ENCODE measurements at regions not wholly inside any gene's neighbourhood (a gene's known extent, or its start where the extent isn't known, plus 50 kb on each side); places are given as distances from the start of the nearest gene placed in this dataset.
A peak's percentile ranks its signal among the peaks of the same experiment; 100 is the strongest.

DNA sequence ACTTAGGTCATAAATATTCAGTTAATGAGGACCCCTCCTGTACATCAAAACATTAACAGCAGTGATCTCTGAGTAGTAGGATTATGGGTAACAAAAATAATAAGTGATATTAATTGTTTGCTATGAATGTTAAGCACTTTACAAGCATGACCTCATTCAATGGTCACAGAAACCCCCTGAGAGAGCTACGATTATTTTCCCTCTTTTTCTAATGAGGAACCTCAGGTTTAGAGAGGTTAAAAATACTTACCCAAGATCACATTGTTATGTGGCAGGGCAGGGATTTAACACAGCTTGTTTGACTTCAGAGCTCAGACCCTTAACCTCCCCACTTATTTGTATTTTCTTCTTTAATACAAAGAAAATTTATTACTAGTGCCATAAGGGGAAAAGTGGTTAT lies 228.2 kb downstream of the TBL1XR1 start:
- no peak for DNase-seq (ENCODE audit: low read depth in 2 of 2)

DNA sequence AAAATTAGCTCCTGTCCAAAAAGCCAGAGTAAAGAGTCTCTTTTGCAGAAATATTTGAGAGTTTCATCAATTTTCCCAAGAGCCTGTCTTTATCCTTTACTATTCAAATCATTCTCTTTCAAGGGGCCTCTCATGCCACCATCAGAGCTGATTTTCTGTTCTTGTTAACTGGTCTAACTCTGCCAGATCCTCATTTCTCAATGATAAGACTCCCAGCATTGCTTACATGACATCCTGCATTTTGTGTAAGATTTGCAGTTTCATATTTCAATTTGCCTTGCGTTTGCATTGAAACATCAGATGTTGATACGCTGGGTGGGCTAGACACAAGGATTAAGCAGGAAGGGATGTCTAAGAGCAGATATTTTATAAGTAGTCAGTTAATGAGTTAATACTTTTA lies 228.7 kb downstream of the TBL1XR1 start:
- no peak for DNase-seq (ENCODE audit: low read depth in 2 of 2)

DNA sequence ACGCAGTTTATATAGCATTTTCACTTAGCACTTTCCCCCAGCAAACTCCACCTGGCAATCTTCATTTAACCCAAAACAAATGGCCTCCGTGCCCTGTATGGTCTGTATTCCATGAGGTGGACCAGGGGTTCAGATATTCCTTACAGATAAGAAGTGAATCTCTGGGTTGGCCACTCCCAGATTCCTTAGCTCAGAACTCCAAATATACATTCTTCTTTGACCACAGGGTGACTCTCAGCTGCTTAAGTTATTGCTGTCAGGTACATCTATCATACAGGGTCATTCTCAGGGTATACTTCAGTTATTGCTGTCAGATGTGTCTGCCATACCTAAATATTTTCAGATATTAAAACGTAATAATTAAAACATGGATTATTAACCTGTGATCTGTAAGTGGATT lies 229.8 kb downstream of the TBL1XR1 start:
- DNase-seq (ENCODE audit: low read depth in 2 of 2): no peak

DNA sequence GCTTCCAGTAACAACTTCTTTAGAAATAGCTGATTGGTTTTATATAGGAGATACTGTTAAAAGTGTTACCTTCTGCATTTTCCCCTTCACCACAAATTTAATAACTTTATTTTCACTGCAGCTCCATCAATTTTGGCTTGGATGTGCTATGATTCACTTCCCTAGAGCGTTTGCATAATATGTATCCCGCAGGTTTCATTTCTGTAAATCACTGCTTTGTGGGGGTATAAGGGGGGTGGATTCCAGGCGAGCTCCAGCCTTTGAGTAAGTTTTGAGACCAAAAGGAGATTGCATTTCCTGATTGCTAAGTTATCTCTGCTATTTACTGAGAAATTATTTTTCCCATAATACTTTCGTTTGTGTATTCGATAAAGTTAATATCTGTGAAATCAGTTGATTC lies 232.6 kb downstream of the TBL1XR1 start:
- no peak for DNase-seq (ENCODE audit: low read depth in 2 of 2)

DNA sequence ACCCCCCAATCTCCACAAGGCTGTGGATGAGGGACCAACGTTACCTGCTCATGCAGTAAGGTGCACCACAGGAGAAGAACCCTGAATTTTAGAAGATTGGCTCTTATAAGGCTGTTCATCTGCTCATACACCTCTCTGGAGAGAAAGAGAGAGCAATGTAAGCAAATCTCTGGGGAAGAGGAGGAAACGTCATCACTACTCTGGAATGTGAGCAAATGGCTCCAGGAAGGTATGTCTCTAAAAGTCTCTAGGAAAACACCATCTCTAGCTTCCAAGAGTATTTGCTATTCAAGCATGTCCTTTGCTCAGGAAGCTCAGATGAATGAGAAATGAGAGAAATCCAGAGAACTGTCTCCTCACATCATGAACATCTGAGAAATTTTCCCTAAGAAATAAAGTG lies 235.4 kb downstream of the TBL1XR1 start:
- no peak for DNase-seq (ENCODE audit: low read depth in 2 of 2)

DNA sequence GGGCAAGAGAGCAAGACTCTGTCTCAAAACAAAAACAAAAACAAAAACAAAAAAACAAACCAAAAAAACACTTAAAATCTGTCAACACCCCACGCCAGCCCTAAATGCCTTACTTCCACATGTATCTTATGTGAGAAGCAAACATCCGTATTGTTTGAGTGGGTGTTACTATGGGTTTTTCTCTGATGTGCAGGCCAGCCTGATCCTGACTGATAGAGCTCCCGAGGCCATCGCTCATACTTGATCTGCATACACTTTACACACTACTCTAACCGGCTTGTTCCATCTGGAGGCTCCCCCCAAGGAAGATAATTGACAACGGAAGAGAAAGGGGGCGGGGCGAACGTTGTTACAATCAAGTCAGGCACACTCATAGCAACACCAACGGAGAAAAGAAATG lies 237.4 kb downstream of the TBL1XR1 start:
- DNase-seq (ENCODE audit: low read depth in 2 of 2): no peak

DNA sequence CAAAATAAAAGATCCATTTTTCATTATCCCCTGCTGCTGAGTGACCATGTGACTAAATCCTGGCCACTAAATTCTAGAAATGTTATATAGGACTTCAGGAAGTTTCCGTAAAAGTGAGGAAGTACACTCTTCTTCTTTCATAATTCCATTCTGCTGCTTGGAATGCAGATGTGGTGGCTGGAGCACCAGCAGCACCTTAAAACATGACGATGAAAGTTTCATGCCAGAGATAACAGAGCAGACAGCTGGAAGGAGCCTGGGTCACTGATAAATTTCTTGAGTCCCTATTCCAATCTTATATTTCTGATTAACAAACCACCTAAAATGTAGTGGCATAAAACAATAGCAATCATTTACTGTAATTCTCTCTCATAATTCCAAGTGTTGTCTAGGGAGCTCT lies 238.7 kb downstream of the TBL1XR1 start:
- DNase-seq (ENCODE audit: low read depth in 2 of 2): no peak

DNA sequence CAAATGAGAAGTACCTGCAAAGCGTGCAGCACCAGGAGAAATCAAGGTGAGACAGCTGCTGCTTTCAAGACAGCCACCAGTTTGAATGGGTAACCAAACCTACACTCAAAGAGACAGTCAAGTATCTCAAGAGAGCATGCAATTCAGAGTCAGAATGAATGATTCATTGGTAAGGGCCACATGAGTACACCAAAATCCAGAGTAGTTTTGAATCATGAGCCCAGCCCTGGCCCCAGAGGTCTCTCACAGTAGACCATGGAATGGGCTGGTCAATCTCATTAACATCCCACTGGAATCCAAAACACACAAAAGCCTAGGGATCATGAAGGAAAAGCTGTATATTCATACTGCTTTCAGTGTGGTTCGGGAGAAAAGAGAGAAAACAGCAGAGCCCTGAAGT lies 242.8 kb downstream of the TBL1XR1 start:
- DNase-seq (ENCODE audit: low read depth in 2 of 2): no peak

DNA sequence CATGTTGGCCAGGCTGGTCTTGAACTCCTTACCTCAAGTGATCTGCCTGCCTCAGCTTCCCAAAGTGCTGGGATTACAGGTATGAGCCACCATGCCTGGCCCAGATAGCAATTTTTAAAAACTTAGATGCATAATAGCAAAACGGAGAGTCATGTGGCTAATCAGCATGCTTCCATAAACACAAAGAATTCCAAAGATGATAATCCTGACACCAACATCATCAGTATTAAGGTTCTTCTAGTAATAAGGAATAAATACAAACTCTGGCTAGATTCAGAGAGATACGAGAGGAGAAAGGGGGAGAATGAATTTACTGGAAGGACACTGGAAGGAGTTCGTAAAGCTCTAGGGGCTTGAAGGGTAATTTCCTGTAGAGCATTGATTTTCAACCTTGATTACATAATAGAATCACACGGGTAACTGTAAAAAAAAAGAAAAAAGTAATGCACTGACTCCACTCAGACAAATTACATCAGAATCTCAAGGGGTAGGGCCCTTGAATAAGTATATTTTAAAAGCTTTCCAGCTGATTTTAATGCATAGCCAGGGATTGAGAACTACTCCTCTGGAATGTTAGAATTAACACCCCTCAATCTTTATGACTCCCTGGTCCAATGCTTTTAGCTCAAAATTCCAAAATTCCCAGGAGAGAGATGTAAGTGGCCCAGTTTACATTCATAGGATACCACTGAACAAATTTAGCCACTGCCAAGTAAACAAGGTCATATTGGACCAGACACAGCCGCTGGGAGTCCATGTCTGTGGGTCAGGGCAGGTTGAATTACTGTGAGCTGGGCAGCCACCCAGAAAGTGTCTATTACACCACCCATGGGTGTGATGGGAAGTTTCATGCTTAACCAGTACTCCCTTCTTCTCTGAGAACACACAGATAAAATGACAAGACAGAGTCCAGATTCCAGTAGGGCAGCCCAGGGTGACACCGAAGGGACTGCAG lies 243.9 kb downstream of the TBL1XR1 start:
- DNase-seq (ENCODE audit: low read depth in 2 of 2): no peak

DNA sequence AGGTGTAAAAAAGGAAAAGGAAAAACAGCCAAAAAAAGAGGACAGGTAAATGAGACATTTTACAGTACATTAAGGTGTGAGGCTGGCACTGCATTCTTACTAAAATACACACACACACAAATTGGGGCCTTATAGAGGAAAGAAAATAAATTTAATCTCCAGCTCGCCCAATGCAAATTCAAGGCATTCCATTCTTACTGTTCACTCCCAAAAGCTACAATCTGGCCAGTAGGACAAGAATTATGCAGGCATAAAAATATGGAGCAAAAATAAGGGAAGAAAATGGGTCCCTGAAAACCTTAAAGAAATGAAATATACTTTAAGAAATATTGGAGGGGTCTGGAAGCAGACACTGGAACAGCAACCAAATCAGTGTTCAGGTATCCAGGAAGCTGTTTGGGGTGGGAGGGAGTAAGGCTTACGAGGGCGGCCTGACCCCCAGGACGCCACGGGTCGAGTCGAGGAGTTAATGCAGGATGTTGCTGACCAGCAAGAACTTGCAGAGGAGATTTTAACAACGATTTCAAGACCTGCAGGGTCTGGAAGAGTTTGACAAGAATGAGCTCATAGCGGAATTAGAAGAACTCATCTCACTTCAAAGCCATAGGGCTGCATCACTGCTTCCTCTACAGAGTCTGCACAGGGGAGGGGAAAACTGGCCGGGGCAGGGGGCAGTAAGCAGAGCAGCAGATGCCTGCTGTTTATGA lies 245.5 kb downstream of the TBL1XR1 start:
- no peak for DNase-seq (ENCODE audit: low read depth in 2 of 2)

DNA sequence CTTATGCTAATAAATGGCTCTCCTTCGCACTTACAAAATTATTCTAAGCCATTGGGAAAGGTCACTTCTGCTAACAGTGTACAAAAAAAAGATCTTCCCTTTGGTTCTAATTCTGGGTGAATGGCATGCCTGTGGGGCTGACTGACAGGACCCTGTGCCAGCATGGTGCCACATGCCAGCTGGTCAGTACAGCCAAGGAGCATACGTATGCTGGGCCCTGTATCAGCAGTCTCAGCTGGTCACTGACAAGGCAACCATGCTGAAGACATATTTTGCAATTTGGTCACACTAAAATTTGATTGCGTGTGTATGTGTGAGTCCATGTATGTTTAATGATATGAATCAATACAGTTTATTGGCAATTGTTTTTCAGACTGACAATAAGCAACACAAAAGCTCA lies 246.1 kb downstream of the TBL1XR1 start:
- DNase-seq (ENCODE audit: low read depth in 2 of 2): no peak

DNA sequence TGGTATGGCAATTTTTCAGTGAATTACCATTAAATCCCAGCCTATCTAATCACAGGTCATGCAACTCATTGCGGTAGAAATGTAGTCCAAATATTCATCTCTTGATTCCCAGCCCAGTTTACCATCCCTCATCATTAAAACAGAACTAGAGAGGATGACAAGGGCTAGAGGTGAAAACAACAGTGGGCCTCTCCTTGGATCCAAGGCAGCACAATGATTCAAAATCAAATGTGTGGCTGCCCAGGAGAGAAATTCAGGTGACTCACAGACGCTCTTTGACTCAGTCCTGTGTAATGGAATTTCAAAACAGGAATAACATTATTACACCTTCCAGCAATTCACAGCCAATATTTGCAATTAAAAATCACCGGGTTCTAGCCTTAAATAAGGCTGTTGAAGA lies 246.5 kb downstream of the TBL1XR1 start:
- DNase-seq (ENCODE audit: low read depth in 2 of 2): no peak

DNA sequence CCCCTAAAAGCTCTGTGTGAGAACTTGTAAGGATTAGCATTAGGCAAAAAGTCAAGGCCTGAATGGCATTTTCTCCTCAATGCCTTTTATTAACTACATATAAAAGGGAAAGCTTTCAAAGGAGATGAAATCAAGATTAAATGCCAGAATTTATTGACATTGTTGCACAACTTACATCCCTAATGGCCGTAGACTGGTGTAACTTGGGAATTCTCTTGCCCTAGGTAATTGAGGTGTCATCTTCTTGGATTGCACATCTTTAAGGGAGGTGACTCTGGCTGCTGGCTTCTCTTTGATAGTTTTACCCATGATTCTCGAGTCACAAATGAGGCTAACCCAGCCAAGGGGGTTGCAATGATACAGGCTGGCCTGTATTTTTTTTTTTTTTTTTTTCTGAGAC lies 249.1 kb downstream of the TBL1XR1 start:
- no peak for DNase-seq (ENCODE audit: low read depth in 2 of 2)

DNA sequence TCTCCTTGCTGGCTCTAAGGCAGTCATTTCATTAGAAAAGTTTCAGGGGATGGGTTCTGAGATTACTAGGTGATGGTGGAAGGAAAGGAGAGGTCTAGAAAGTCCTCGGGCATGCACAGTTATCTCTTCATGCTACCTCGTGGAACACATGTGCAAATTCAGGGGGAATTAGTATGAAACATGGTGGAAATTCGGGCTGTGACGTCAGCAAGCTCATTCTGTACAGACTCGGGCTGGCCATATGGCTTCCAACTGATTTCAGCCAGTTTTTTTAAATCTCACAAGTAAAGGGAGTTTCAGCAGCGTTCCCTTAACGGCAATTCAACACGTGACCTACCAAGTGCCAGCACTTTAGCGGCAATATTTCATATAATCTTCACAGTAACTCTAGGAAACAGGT lies 251.1 kb downstream of the TBL1XR1 start:
- DNase-seq (ENCODE audit: low read depth in 2 of 2): no peak

DNA sequence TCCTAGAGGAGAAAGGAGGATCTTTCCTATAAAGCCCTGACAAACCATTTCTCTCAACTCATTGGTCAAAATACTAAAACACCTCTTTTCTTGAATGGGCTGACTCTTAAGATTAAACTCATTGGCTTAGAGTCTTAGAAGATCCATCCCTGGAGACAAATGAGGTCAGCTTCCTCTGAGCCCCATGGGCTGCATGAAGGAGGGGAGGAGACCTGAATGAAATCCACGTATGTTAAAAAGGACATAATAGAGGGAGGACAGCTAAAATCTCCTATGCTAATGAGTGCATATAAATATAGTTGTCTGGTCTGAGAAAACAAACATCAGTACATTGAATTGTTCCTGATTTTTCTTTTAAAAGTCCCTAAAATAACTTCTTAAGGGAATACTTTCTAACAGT lies 255.0 kb downstream of the TBL1XR1 start:
- DNase-seq (ENCODE audit: low read depth in 2 of 2): no peak

DNA sequence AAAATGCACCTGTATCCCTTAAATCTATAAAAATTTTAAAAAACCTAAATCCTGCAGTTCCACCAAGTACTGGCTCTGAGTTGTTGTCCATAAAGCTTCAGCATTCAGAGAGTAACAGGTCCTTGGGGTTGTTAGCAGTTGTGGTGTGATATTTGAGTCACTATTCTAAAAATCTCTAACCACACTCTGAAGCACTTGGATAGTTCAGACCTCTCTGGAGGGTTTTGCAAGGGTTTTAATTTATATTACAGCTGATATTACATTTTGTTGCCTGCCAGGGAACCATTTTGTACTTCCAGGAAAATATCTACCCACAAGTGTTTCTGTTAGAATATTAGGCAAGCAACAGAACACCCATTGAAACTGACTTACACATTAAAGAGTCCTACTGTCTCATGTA lies 255.6 kb downstream of the TBL1XR1 start:
- DNase-seq (ENCODE audit: low read depth in 2 of 2): no peak

DNA sequence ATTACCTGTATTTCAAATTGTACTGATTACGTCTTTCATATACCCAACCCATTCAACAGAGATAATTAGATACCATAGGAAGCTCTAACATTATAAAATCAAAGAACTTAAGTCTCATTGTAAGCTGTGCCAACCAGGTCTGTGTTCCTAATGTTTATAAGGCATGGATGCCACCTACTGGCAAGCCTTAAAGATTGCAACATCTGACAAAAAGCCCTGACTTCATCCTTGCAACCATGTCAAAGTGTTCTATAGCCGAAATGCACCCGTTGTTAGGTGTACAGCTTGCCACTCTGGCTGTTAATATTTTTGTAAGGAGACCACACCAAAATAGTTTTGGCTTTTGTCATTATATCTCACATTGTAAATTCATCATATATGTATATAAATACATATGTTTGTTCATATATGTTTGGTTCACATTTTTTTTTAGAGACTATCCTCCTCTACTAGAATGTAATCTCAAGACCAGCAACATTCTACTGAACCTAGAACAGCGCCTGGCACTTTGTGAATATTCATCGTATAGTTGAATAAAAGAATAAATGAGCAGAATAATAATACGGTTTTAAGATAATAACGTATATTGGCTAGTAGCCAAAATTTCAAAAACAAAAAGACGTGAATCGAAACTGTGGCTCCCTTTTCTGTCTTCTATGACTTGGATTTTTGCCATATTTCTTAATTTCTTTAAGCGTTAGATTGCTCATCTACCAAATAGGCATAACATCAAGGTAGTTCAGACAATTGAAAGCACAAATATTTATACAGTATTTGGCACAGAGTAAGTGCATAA lies 258.1 kb downstream of the TBL1XR1 start:
- DNase-seq (ENCODE audit: low read depth in 2 of 2): peak in 1 of 2 donors; percentile 0

DNA sequence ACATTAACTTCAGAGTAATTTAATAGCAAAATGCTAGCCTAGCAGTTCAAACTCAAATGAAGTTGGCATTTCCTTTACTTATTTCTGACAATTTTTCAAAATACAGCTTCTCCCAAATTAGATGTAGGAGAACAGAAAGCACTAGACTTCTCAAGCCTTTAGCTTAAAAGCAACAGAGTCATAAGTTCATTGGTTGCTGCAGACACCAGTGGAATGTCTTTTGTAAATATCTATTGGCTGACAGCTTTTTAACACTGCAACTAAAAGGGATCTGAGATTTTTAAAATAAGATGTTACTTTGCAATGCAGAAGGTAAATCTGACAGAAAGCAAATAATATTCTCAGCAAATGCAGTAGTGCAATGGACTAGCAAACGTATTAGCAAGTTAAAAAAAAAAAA lies 259.3 kb downstream of the TBL1XR1 start:
- no peak for DNase-seq (ENCODE audit: low read depth in 2 of 2)

DNA sequence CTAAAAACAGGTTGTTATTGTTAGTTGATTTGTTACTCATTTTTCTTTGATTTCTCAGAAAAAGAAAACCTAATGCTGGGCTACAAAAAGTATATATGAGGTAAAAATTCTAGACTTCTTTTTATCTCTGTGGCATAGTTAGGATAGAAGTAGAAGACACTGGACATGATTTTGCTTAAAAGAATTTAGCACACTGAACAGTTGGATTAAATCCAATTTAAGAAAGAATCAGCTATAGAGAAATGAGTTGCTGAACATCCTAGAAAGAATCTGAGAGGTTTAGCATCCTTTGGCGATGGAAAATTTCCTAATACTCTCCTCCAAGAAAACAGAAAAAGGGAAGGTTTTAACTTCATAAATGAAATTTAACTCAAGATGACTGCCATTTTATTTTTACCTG lies 259.7 kb downstream of the TBL1XR1 start:
- DNase-seq (ENCODE audit: low read depth in 2 of 2): no peak

DNA sequence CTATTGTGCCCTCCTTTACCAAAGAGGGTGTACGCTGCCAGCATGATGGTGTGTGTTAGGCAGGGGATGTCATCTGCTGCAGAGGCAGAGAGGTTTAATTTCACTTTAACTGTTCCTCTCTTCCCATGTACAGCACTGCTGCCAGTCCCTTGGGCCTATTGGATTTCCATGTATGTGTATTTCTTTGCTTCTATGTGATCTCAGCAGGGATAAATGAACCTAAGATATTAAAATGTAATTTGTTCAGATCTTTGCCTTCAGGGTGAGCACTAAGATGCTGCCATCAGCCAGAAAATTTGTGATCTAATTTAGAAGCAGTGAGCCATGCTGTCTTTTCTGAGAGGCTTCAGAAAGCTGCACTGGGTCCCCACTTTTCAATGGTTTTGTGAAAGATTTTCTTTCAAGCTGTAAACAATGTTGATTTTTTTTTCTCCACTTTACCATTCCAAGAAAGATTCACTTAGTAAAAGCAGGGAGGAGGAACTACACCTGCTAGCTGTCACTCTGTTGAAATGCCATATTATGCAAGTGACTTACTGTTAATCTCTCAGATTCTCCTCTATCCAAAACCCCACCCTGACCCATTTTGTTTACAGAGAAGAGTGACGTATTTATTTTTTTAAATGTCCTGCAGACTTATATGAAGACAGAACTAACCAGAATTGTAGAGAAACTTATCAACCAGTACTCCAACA lies 261.9 kb downstream of the TBL1XR1 start:
- no peak for DNase-seq (ENCODE audit: low read depth in 2 of 2)

DNA sequence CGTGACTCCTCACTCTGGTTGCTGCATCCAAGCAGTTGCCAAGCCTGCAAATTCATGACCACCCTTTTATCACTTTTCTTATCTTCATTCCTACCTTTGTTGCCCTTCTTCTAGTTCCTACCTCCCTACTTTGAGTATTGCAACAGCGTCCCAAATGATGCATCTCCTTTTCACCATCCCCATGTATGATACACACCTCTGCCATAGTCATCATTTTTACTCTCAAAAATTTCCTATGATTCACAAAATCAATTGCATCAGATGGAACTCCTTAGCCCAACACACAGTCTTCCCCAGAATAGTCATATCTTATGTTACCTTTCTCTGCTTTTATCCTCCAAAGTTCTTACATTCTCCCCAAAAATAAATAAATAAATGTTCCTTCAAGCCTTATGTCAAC lies 262.6 kb downstream of the TBL1XR1 start:
- DNase-seq (ENCODE audit: low read depth in 2 of 2): no peak

DNA sequence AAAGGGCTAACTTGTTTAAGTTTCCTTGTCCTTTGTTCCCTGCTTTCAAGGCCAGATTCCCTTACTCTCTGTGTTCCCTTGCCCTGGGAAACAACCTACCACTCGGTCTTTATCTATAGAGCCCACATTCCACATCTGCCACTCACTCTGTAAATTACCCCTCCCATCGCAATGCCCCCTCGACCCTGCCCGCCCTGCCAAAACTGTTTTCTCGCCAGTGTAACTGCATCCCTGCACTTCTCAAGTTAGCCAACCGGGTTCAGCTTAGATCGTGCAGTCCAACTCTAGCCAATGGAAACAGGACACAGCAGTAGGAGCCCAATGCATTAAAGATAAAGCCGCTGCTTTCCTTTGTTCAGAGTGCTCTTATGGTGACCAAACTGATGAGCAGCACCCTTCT lies 263.6 kb downstream of the TBL1XR1 start:
- no peak for DNase-seq (ENCODE audit: low read depth in 2 of 2)
